ENCODE measurements at regions not wholly inside any gene's neighbourhood (a gene's known extent, or its start where the extent isn't known, plus 50 kb on each side); places are given as distances from the start of the nearest gene placed in this dataset.

DNA sequence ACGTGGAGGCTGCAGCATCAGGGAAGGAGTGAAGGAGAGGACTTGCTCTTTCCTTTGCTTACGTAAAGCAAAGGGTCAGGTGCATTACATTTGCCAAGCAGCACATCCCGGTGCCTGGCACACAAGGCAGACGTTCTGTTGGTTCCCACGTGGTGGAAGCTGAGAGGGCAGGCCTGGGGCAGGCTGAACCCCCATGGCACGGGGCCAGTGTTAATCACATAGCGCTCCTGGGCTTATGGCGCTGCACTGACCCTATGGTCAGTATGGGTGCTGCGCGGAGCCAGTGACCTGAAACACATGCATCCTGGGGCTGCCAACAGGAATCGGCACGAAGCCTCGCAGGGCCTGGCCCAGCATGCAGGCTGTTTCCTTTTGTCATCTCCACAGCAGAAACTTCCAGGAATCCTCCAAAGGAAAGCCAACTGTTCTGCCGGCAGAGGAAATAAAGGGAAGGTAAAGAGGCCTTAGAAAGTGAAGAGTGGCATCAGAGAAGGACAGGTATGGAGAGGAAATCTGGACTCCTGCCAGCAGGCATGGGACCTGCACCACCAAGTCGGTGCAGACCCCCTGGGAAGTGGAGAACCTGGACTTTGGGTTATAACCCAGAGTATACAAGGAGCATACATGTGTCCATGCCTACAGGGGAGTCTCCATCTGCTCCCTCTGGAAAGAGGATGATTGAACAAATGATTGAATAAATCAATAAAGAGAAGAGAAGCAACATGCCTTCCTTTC is 560.2 kb downstream of the TCERG1L start:
- Histone ChIP-seq H3K4me3 (ENCODE audit: low read length, poor library complexity, severe bottlenecking) (no peak overlapping the region), H3K36me3 (ENCODE audit: insufficient read depth, low read length) (no peaks in the 10 kb centered on the region), H3K27me3 (ENCODE audit: insufficient read depth, low read length, poor library complexity, severe bottlenecking) (no peaks in the 10 kb centered on the region), H4K20me1 (ENCODE audit: insufficient read depth, low read length, poor library complexity, severe bottlenecking) (no peaks in the 10 kb centered on the region), H3F3A (ENCODE audit: low read depth) (no peaks in the 10 kb centered on the region), H3K9ac (ENCODE audit: low read depth, low read length, poor library complexity, severe bottlenecking) (no peak overlapping the region), H3K4me2 (ENCODE audit: low read depth, low read length, poor library complexity, severe bottlenecking) (no peak overlapping the region), H3K4me1 (ENCODE audit: insufficient read depth, low read length, poor library complexity, severe bottlenecking) (no peaks in the 10 kb centered on the region), H3K9me3 (ENCODE audit: insufficient read depth, low read depth, low read length) (peaks cover 4% of the 10 kb centered on the region; the same call in 1 of the 2 replicates), H3K9me2 (replicated peaks; ENCODE audit: low read depth, low read length) (no peaks in the 10 kb centered on the region), H2AFZ (ENCODE audit: low read length) (no peak overlapping the region), H3K79me2 (ENCODE audit: insufficient read depth, low read length) (no peaks in the 10 kb centered on the region)
- TF ChIP-seq EZH2phosphoT487 (IDR thresholded peaks at IDR 0.05; ENCODE audit: borderline replicate concordance) = no peak
- TF ChIP-seq, protein P1, sequence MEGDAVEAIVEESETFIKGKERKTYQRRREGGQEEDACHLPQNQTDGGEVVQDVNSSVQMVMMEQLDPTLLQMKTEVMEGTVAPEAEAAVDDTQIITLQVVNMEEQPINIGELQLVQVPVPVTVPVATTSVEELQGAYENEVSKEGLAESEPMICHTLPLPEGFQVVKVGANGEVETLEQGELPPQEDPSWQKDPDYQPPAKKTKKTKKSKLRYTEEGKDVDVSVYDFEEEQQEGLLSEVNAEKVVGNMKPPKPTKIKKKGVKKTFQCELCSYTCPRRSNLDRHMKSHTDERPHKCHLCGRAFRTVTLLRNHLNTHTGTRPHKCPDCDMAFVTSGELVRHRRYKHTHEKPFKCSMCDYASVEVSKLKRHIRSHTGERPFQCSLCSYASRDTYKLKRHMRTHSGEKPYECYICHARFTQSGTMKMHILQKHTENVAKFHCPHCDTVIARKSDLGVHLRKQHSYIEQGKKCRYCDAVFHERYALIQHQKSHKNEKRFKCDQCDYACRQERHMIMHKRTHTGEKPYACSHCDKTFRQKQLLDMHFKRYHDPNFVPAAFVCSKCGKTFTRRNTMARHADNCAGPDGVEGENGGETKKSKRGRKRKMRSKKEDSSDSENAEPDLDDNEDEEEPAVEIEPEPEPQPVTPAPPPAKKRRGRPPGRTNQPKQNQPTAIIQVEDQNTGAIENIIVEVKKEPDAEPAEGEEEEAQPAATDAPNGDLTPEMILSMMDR (conservative IDR thresholded peaks at IDR 0.05; ENCODE audit: low read length) = no peak

DNA sequence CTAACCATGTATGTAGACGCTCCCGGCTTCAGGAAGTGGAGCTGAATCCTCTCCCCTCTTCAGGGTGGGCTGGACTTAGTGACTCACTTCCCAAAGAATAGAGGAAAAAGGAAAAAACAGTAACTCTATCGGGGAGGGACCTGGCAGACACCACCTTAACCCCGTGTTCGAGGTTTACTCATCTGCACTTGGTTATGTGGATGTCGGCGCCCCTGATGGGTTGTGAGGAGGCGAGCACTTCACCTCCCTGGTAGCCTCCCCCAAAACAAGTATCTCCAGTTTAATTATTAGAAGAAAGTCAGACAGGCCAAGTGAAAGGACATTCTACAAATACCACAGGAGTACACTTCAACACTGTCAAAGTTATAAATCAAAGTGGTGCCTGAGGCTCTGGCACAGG is 559.7 kb downstream of the TCERG1L start:
- no peak overlapping the region for H3K4me2 ChIP-seq (ENCODE audit: low read depth, low read length, poor library complexity, severe bottlenecking)
- no peaks in the 10 kb centered on the region for H3F3A ChIP-seq (ENCODE audit: low read depth)
- H3K4me3 ChIP-seq (ENCODE audit: low read length, poor library complexity, severe bottlenecking) = no peak overlapping the region
- H4K20me1 ChIP-seq (ENCODE audit: insufficient read depth, low read length, poor library complexity, severe bottlenecking) = no peaks in the 10 kb centered on the region
- no peak for TF ChIP-seq EZH2phosphoT487 (IDR thresholded peaks at IDR 0.05; ENCODE audit: borderline replicate concordance)
- TF ChIP-seq, protein P1 (conservative IDR thresholded peaks at IDR 0.05; ENCODE audit: low read length) = no peak
- no peak overlapping the region for H3K9ac ChIP-seq (ENCODE audit: low read depth, low read length, poor library complexity, severe bottlenecking)
- H3K4me1 ChIP-seq (ENCODE audit: insufficient read depth, low read length, poor library complexity, severe bottlenecking) = no peaks in the 10 kb centered on the region
- no peak overlapping the region for H2AFZ ChIP-seq (ENCODE audit: low read length)
- H3K79me2 ChIP-seq (ENCODE audit: insufficient read depth, low read length) = no peaks in the 10 kb centered on the region
- no peaks in the 10 kb centered on the region for H3K36me3 ChIP-seq (ENCODE audit: insufficient read depth, low read length)
- peaks cover 4% of the 10 kb centered on the region; the same call in 1 of the 2 replicates for H3K9me3 ChIP-seq (ENCODE audit: insufficient read depth, low read depth, low read length)
- H3K9me2 ChIP-seq (replicated peaks; ENCODE audit: low read depth, low read length) = no peaks in the 10 kb centered on the region
- H3K27me3 ChIP-seq (ENCODE audit: insufficient read depth, low read length, poor library complexity, severe bottlenecking) = no peaks in the 10 kb centered on the region

DNA sequence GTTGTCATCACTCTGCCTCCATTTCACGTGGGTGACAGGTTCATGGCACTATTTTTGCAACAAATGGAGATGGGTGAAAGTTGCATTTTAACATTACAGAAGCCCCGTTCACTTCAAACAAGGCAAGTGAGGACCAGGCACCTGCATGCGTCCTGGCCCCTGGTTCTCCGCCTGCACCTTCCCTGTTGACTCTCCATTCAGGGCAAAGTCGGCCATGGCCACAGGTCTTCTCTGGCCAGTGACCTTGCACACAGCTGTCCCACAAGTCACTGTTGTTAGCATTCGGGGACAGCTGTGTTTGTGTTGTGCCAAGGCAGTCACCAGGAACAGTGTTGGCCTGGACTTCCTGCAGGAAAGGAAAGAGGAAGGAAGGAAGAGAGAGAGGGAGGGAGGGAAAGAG is 554.9 kb downstream of the TCERG1L start:
- H3K9ac ChIP-seq (ENCODE audit: low read depth, low read length, poor library complexity, severe bottlenecking) = no peak overlapping the region
- no peaks in the 10 kb centered on the region for H4K20me1 ChIP-seq (ENCODE audit: insufficient read depth, low read length, poor library complexity, severe bottlenecking)
- H3K79me2 ChIP-seq (ENCODE audit: insufficient read depth, low read length) = no peaks in the 10 kb centered on the region
- no peak overlapping the region for H2AFZ ChIP-seq (ENCODE audit: low read length)
- peaks cover 10% of the 10 kb centered on the region for H3K9me3 ChIP-seq (ENCODE audit: insufficient read depth, low read depth, low read length)
- H3K4me2 ChIP-seq (ENCODE audit: low read depth, low read length, poor library complexity, severe bottlenecking) = no peak overlapping the region
- H3K27me3 ChIP-seq (ENCODE audit: insufficient read depth, low read length, poor library complexity, severe bottlenecking) = no peaks in the 10 kb centered on the region
- no peaks in the 10 kb centered on the region for H3K36me3 ChIP-seq (ENCODE audit: insufficient read depth, low read length)
- TF ChIP-seq EZH2phosphoT487 (IDR thresholded peaks at IDR 0.05; ENCODE audit: borderline replicate concordance) = no peak
- TF ChIP-seq, protein P1 (conservative IDR thresholded peaks at IDR 0.05; ENCODE audit: low read length) = no peak
- H3K9me2 ChIP-seq (replicated peaks; ENCODE audit: low read depth, low read length) = no peaks in the 10 kb centered on the region
- no peaks in the 10 kb centered on the region for H3K4me1 ChIP-seq (ENCODE audit: insufficient read depth, low read length, poor library complexity, severe bottlenecking)
- no peaks in the 10 kb centered on the region for H3F3A ChIP-seq (ENCODE audit: low read depth)
- no peak overlapping the region for H3K4me3 ChIP-seq (ENCODE audit: low read length, poor library complexity, severe bottlenecking)
